LNCaP clone FGC (cell line): ENCODE measurements at regions not wholly inside any gene's neighbourhood (a gene's known extent, or its start where the extent isn't known, plus 50 kb on each side); places are given as distances from the start of the nearest gene placed in this dataset.
A peak's percentile ranks its signal among the peaks of the same experiment; 100 is the strongest.

Experiments
- DNase-seq: peaks from one replicate; pipeline ENCODE4 v3.0.0-alpha.2; 2011; ENCODE audit warnings: low read depth
- H3K4me3 ChIP-seq: 2 replicates; pipeline ENCODE4 v1.5.1; 2011; ENCODE audit warnings: mild to moderate bottlenecking, low read depth, low read length, control low read depth
- TF ChIP-seq, protein P1 (sequence below): IDR thresholded peaks from 2 replicates; pipeline ENCODE4 v1.5.1; 2012; ENCODE audit warnings: mild to moderate bottlenecking; ENCODE audit not compliant: control insufficient read depth, insufficient read depth; ENCODE audit errors: extremely low read depth

DNA sequence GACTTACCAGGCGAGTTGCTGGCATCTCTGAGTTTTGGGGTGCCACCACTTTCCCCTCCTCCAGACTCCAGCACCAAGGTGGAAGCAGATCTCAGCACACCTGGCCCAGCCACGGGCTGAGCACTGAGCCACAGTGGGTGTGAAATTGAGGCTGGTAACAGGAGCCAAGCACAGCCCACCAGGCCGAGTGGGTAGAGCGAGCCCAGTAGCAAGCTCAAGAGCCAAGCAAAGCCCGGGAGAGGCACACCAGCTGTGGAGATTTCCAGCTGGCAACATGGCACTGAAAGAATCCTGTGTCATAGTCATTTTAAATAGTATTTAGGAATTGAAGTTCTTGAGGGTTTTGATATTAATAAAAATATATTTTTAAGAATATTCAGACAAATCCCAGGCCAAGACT is 596.2 kb upstream of the TMEM132C start:
- TF ChIP-seq, protein P1, sequence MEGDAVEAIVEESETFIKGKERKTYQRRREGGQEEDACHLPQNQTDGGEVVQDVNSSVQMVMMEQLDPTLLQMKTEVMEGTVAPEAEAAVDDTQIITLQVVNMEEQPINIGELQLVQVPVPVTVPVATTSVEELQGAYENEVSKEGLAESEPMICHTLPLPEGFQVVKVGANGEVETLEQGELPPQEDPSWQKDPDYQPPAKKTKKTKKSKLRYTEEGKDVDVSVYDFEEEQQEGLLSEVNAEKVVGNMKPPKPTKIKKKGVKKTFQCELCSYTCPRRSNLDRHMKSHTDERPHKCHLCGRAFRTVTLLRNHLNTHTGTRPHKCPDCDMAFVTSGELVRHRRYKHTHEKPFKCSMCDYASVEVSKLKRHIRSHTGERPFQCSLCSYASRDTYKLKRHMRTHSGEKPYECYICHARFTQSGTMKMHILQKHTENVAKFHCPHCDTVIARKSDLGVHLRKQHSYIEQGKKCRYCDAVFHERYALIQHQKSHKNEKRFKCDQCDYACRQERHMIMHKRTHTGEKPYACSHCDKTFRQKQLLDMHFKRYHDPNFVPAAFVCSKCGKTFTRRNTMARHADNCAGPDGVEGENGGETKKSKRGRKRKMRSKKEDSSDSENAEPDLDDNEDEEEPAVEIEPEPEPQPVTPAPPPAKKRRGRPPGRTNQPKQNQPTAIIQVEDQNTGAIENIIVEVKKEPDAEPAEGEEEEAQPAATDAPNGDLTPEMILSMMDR = no peak
- no peak overlapping the region for H3K4me3 ChIP-seq
- DNase-seq = no peak

DNA sequence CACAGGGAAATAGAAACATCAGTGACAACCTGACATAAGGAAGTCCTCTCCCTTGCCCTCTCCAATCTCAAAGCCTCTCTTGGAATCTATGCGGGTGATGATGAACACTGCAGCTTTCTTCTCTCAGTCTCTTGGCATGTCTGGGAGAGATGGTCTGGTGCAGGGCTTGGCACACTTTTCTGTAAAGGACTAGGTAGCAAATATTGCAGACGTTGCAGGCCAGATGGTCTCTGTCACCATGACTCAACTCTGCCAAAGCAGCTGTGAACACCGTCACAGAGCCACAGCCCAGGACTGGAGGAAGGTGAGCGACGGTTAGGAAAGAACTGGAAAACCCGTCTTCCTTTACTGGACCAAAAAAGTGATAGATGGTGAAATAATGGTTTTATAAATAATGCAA is 591.0 kb upstream of the TMEM132C start:
- TF ChIP-seq, protein P1 = no peak
- DNase-seq = no peak
- H3K4me3 ChIP-seq = no peak overlapping the region

DNA sequence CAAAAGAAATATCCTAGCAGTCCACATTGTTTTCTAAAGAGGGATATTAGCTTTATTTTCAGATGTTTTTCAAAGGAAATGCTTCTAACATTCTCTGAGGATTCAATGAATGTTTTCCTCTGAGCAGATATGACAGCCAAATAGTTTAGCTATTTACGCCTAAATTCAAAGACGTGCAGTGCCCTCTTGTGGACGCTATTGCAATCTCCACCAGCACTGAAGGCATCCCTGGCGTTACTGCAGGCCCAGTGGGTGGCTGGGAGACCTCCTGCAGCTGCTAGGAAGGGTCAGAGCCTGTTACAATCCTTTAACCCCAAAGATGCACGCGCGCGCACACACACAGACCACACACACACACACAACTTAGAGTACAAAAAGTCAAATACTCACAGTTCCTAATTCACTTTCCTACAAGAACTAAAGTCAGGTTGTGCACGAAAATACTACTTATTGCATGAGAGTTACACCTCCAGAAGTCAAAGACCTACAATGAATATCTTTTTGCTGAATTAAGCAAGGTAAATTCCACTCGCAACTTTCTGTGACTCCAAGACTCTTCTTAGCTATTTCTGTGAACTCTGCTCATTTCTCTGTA is 589.3 kb upstream of the TMEM132C start:
- TF ChIP-seq, protein P1 = peak; percentile 74
- DNase-seq = peak; percentile 11
- H3K4me3 ChIP-seq = no peak overlapping the region

DNA sequence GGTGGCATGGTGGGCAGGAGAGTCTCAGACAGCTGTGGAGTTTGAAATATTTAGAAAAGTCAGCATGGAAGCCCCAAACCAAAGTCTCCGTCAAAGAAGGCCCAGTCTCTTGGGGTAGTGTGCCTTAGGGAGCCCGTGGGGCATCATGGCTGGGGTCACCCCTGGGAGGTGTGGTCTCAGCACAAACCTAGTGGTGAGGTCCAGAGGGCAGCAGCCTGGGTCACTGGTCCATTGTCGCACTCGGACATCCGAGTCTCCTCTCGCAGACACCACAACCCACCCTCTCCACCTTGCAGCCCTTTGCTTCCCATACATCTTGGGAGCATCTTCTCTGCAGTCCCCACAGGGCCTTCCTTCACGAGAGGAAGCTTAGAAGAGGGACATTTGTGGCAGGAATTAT is 588.0 kb upstream of the TMEM132C start:
- no peak overlapping the region for H3K4me3 ChIP-seq
- TF ChIP-seq, protein P1 = no peak
- no peak for DNase-seq

DNA sequence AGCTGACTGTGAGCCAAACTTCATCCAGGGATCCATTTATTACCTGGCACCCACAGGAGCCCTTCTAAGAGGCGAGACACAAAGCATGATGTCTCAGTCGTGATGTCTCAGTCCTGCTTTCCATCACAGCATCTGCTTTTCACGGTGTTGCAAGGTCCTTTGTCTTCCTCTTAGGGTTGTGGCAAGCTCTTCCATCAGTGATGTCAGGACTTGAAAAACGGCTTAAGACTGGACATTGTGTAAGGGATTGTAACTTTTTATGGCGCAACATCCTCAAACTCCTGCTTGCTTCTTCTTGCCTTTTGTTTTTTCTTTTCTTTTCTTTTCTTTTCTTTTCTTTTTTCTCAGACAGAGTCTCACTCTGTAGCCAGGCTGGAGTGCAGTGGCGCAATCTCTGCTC is 586.5 kb upstream of the TMEM132C start:
- TF ChIP-seq, protein P1 = no peak
- no peak for DNase-seq
- H3K4me3 ChIP-seq = no peak overlapping the region

DNA sequence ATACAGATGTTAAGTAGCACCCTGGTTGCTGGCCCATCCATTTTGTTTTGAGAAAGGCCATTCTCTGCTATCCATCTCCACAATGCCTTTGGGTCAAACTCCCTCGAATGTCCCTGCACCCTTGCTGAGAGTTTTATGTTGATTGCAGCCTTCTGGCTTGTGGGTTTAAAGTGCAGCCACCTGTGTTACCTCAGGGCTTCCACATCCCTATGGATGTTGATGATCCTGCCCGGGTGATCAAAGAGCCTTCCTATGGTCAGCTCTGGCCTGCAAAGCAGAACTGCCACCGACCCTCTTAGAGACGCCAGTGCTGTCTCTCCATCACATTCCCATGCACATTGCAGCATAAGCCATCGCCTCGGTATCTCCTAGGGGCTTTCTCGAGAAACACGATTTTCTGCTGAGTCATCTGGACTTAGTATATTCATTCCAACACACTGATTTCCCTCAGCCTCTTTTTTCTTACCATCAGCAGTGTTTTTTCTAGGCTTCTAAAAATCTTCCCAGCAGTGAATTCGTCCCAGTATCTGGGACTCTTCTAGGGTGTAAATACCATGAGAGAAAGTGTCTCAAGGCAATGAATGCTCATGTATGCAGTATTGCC is 585.7 kb upstream of the TMEM132C start:
- TF ChIP-seq, protein P1 = no peak
- no peak for DNase-seq
- H3K4me3 ChIP-seq = no peak overlapping the region

DNA sequence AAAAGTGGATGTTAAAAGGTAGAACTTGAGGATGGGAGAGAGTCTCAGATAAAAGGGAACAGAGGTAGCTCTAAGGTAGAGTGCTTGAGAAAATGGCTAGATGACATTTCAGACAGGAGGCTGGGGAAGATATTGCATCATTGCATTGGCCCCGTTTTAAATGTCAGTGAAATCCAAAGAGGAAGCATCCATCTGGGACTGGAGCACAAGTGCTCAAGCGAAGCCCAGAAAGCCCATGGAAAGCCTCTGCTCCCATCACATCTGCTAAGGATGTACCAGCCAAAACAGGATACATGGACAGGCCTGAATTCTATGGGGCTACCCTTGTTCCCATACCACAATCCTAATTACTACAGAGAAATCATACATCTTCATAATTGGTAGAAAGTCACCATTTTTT is 581.5 kb upstream of the TMEM132C start:
- no peak for DNase-seq
- TF ChIP-seq, protein P1 = no peak
- H3K4me3 ChIP-seq = no peak overlapping the region
